ENCODE measurements at regions not wholly inside any gene's neighbourhood (a gene's known extent, or its start where the extent isn't known, plus 50 kb on each side); places are given as distances from the start of the nearest gene placed in this dataset.
A peak's percentile ranks its signal among the peaks of the same experiment; 100 is the strongest.

- TF ChIP-seq CTCF (IDR thresholded peaks at IDR 0.05): no peak
Measured at GRCh38 chr4:134911941-134912340, 710.4 kb upstream of the PABPC4L start.

- peak; percentile 55 for TF ChIP-seq CTCF (IDR thresholded peaks at IDR 0.05)
Measured at GRCh38 chr4:134906404-134907023, 704.9 kb upstream of the PABPC4L start.

GRCh38 chr4:134905061-134905460, 703.5 kb upstream of the PABPC4L start:
- no peak for TF ChIP-seq CTCF (IDR thresholded peaks at IDR 0.05)

GRCh38 chr4:134888156-134888555, 686.6 kb upstream of the PABPC4L start:
- TF ChIP-seq CTCF (IDR thresholded peaks at IDR 0.05): no peak

- TF ChIP-seq CTCF (IDR thresholded peaks at IDR 0.05): no peak
Measured at GRCh38 chr4:134885436-134885835, 683.8 kb upstream of the PABPC4L start.

GRCh38 chr4:134883831-134884449, 682.4 kb upstream of the PABPC4L start:
- no peak for TF ChIP-seq CTCF (IDR thresholded peaks at IDR 0.05)

GRCh38 chr4:134879019-134879418, 677.4 kb upstream of the PABPC4L start:
- TF ChIP-seq CTCF (IDR thresholded peaks at IDR 0.05): no peak
